ENCODE measurements at regions not wholly inside any gene's neighbourhood (a gene's known extent, or its start where the extent isn't known, plus 50 kb on each side); places are given as distances from the start of the nearest gene placed in this dataset.

GRCh38 chr5:36418152-36418979, 116.7 kb upstream of the RANBP3L start:
- TF ChIP-seq PATZ1 (CRISPR knock-in tag; IDR thresholded peaks at IDR 0.05; ENCODE audit: borderline replicate concordance): no peak
- no peak for TF ChIP-seq RARB (CRISPR knock-in tag; IDR thresholded peaks at IDR 0.05)
- no peak for TF ChIP-seq ZNF70 (CRISPR knock-in tag; IDR thresholded peaks at IDR 0.05)
- TF ChIP-seq ZFP3 (CRISPR knock-in tag; IDR thresholded peaks at IDR 0.05): no peak
- no peak for TF ChIP-seq SNAI2 (CRISPR knock-in tag; IDR thresholded peaks at IDR 0.05)
- TF ChIP-seq GLIS3 (CRISPR knock-in tag; IDR thresholded peaks at IDR 0.05): no peak
- no peak for TF ChIP-seq CREB5 (CRISPR knock-in tag; IDR thresholded peaks at IDR 0.05; ENCODE audit: low read depth)
